GM23248 (cell line): ENCODE measurements at regions not wholly inside any gene's neighbourhood (a gene's known extent, or its start where the extent isn't known, plus 50 kb on each side); places are given as distances from the start of the nearest gene placed in this dataset.

Experiments used
- EZH2 ChIP-seq: fragments of 200-600 bp; sonication (generic); IDR thresholded peaks from 2 replicates; pipeline ENCODE4 v1.6.1; 2018; ENCODE audit warnings: antibody characterized with exemption, mild to moderate bottlenecking; ENCODE audit not compliant: insufficient read depth, poor library complexity, severe bottlenecking
- EZH2phosphoT487 ChIP-seq: fragments of 200-600 bp; sonication (generic); IDR thresholded peaks from 2 replicates; pipeline ENCODE4 v1.6.1; 2018; ENCODE audit warnings: antibody characterized with exemption, moderate library complexity, mild to moderate bottlenecking, low read depth; ENCODE audit not compliant: insufficient read depth

GRCh38 chr12:98341026-98341425 lies 174.4 kb upstream of the TMPO start:
- TF ChIP-seq EZH2: no peak
- no peak for TF ChIP-seq EZH2phosphoT487
